ENCODE measurements at regions not wholly inside any gene's neighbourhood (a gene's known extent, or its start where the extent isn't known, plus 50 kb on each side); places are given as distances from the start of the nearest gene placed in this dataset.

DNA sequence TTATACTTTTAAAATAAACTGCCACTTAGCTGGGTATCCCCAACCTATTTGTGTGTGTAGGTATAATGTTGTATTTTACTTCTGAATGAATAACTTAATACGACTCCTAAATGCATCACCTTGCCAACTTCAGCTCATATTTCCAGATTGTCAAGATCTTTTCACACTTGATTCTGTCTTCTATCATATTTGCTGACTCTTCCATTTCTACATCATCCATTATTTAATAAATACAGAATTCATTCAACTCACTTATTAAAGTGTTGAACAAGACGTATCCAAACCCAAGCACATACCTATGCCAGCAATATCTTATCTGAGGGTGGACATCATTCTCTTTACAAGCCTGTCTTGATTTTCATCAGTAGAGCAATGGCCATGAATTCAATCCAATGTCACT lies 91.2 kb upstream of the FAM47C start:
- TF ChIP-seq EZH2 (IDR thresholded peaks at IDR 0.05; ENCODE audit: borderline replicate concordance, low read depth, low read length, poor library complexity, severe bottlenecking) (no peak), CTCF (conservative IDR thresholded peaks at IDR 0.05; ENCODE audit: low read depth, low read length) (no peak)
- no peak overlapping the region for H3K27ac ChIP-seq (ENCODE audit: low read depth, low read length, poor library complexity, severe bottlenecking)
- no peak overlapping the region for H3K4me3 ChIP-seq (ENCODE audit: low read depth, low read length, poor library complexity, severe bottlenecking)
- intact Hi-C loops (cut with micrococcal nuclease; ENCODE audit: unreplicated experiment), result no loop called here
- no peaks in the 10 kb centered on the region for H3K27me3 ChIP-seq (replicated peaks; ENCODE audit: insufficient read depth, low read depth, low read length, poor library complexity)
- no peak for DNase-seq (ENCODE audit: low spot score)
- H3K9me3 ChIP-seq (ENCODE audit: low read depth, low read length, poor library complexity, severe bottlenecking), result no peaks in the 10 kb centered on the region
- H3K4me1 ChIP-seq (ENCODE audit: insufficient read depth, low read length, poor library complexity, severe bottlenecking), result no peaks in the 10 kb centered on the region
- ChIA-PET POLR2A (ENCODE audit: low non-redundant PET) (no interaction called here), CTCF (no interaction called here)
- BruUV-seq (replicated peaks), result no TSS peak
- no peaks in the 10 kb centered on the region for H3K36me3 ChIP-seq (ENCODE audit: insufficient read depth, low read length, poor library complexity, severe bottlenecking)

GRCh38 chrX:36927712-36928111 lies 80.5 kb upstream of the FAM47C start:
- Histone ChIP-seq H3K9me3 (ENCODE audit: low read depth, low read length, poor library complexity, severe bottlenecking) (peaks cover 13% of the 10 kb centered on the region), H3K4me1 (ENCODE audit: insufficient read depth, low read length, poor library complexity, severe bottlenecking) (no peaks in the 10 kb centered on the region), H3K4me3 (ENCODE audit: low read depth, low read length, poor library complexity, severe bottlenecking) (no peak overlapping the region), H3K27me3 (replicated peaks; ENCODE audit: insufficient read depth, low read depth, low read length, poor library complexity) (no peaks in the 10 kb centered on the region), H3K27ac (ENCODE audit: low read depth, low read length, poor library complexity, severe bottlenecking) (no peak overlapping the region), H3K36me3 (ENCODE audit: insufficient read depth, low read length, poor library complexity, severe bottlenecking) (no peaks in the 10 kb centered on the region)
- BruUV-seq (replicated peaks), result no TSS peak
- intact Hi-C loops (cut with micrococcal nuclease; ENCODE audit: unreplicated experiment), result no loop called here
- POLR2A ChIA-PET (ENCODE audit: low non-redundant PET), result no interaction called here
- CTCF ChIA-PET, result no interaction called here
- no peak for DNase-seq (ENCODE audit: low spot score)
- TF ChIP-seq EZH2 (IDR thresholded peaks at IDR 0.05; ENCODE audit: borderline replicate concordance, low read depth, low read length, poor library complexity, severe bottlenecking), result no peak
- no peak for TF ChIP-seq CTCF (conservative IDR thresholded peaks at IDR 0.05; ENCODE audit: low read depth, low read length)

- ChIA-PET POLR2A (ENCODE audit: low non-redundant PET) (no interaction called here), CTCF (no interaction called here)
- no TSS peak for BruUV-seq (replicated peaks)
- Histone ChIP-seq H3K4me1 (ENCODE audit: insufficient read depth, low read length, poor library complexity, severe bottlenecking) (no peaks in the 10 kb centered on the region), H3K27ac (ENCODE audit: low read depth, low read length, poor library complexity, severe bottlenecking) (no peak overlapping the region), H3K27me3 (replicated peaks; ENCODE audit: insufficient read depth, low read depth, low read length, poor library complexity) (no peaks in the 10 kb centered on the region), H3K4me3 (ENCODE audit: low read depth, low read length, poor library complexity, severe bottlenecking) (no peak overlapping the region), H3K36me3 (ENCODE audit: insufficient read depth, low read length, poor library complexity, severe bottlenecking) (no peaks in the 10 kb centered on the region), H3K9me3 (ENCODE audit: low read depth, low read length, poor library complexity, severe bottlenecking) (peaks cover 13% of the 10 kb centered on the region)
- no peak for TF ChIP-seq CTCF (conservative IDR thresholded peaks at IDR 0.05; ENCODE audit: low read depth, low read length)
- no peak for TF ChIP-seq EZH2 (IDR thresholded peaks at IDR 0.05; ENCODE audit: borderline replicate concordance, low read depth, low read length, poor library complexity, severe bottlenecking)
- no peak for DNase-seq (ENCODE audit: low spot score)
- intact Hi-C loops (cut with micrococcal nuclease; ENCODE audit: unreplicated experiment), result no loop called here
Observed at GRCh38 chrX:36930491-36930890, 77.7 kb upstream of the FAM47C start.

Measured in A673 (cell line).